GM18868 (cell line): ENCODE measurements at regions not wholly inside any gene's neighbourhood (a gene's known extent, or its start where the extent isn't known, plus 50 kb on each side); places are given as distances from the start of the nearest gene placed in this dataset.

Experiments used
- ATAC-seq: cut with Tn5 transposase; IDR thresholded peaks from one replicate; pipeline ENCODE4 v1.9.1; 2021; ENCODE audit warnings: mild to moderate bottlenecking, moderate library complexity; ENCODE audit not compliant: unreplicated experiment

- no peak for ATAC-seq
Observed at GRCh38 chr10:128312250-128312649, 186.0 kb upstream of the MKI67 start.

- ATAC-seq: no peak
Observed at GRCh38 chr10:128314686-128315085, 188.5 kb upstream of the MKI67 start.

GRCh38 chr10:128316121-128316726, 190.0 kb upstream of the MKI67 start:
- no peak for ATAC-seq

- no peak for ATAC-seq
Observed at GRCh38 chr10:128316925-128317324, 190.7 kb upstream of the MKI67 start.

- no peak for ATAC-seq
Observed at GRCh38 chr10:128318366-128318765, 192.1 kb upstream of the MKI67 start.

GRCh38 chr10:128318913-128319312, 192.7 kb upstream of the MKI67 start:
- no peak for ATAC-seq

- ATAC-seq: no peak
Observed at GRCh38 chr10:128322106-128322505, 195.9 kb upstream of the MKI67 start.

- no peak for ATAC-seq
Observed at GRCh38 chr10:128322950-128323349, 196.7 kb upstream of the MKI67 start.

GRCh38 chr10:128324058-128324827, 198.0 kb upstream of the MKI67 start:
- ATAC-seq: no peak

- ATAC-seq: no peak
Observed at GRCh38 chr10:128325788-128326187, 199.6 kb upstream of the MKI67 start.

- ATAC-seq: no peak
Observed at GRCh38 chr10:128326251-128326650, 200.0 kb upstream of the MKI67 start.

- ATAC-seq: no peak
Observed at GRCh38 chr10:128326851-128327250, 200.6 kb upstream of the MKI67 start.

GRCh38 chr10:128336401-128336800, 210.2 kb upstream of the MKI67 start:
- ATAC-seq: no peak

- no peak for ATAC-seq
Observed at GRCh38 chr10:128337860-128338378, 211.7 kb upstream of the MKI67 start.

- no peak for ATAC-seq
Observed at GRCh38 chr10:128338951-128339350, 212.7 kb upstream of the MKI67 start.

- no peak for ATAC-seq
Observed at GRCh38 chr10:128339753-128340152, 213.5 kb upstream of the MKI67 start.

- no peak for ATAC-seq
Observed at GRCh38 chr10:128345353-128345752, 219.1 kb upstream of the MKI67 start.

- no peak for ATAC-seq
Observed at GRCh38 chr10:128360783-128361182, 234.6 kb upstream of the MKI67 start.

- no peak for ATAC-seq
Observed at GRCh38 chr10:128361487-128361886, 235.3 kb upstream of the MKI67 start.

GRCh38 chr10:128362514-128362913, 236.3 kb upstream of the MKI67 start:
- no peak for ATAC-seq

- ATAC-seq: no peak
Observed at GRCh38 chr10:128364631-128365030, 238.4 kb upstream of the MKI67 start.

GRCh38 chr10:128365156-128365725, 239.0 kb upstream of the MKI67 start:
- no peak for ATAC-seq
